Neural progenitor cell (in vitro differentiated cells): ENCODE measurements at regions not wholly inside any gene's neighbourhood (a gene's known extent, or its start where the extent isn't known, plus 50 kb on each side); places are given as distances from the start of the nearest gene placed in this dataset.

Experiments used
- DNase-seq: peaks from one replicate; pipeline ENCODE4 v3.0.0-alpha.2; 2016; ENCODE audit warnings: low spot score
- H2AFZ ChIP-seq: fragments of 200-600 bp; sonication (generic); replicated peaks from 2 replicates; pipeline ENCODE4 v1.6.1; 2016; ENCODE audit warnings: antibody characterized with exemption
- H3F3A ChIP-seq: fragments of 200-600 bp; sonication (generic); 2 replicates; pipeline ENCODE4 v1.6.1; 2016; ENCODE audit warnings: antibody characterized with exemption, low read depth
- H3K27ac ChIP-seq: fragments of 200-600 bp; sonication (generic); 2 replicates; pipeline ENCODE4 v1.5.1; 2016; ENCODE audit warnings: mild to moderate bottlenecking
- H3K27me3 ChIP-seq: fragments of 200-600 bp; sonication (generic); 2 replicates; pipeline ENCODE4 v1.6.1; 2016; ENCODE audit warnings: mild to moderate bottlenecking, moderate library complexity
- H3K36me3 ChIP-seq: fragments of 200-600 bp; sonication (generic); 2 replicates; pipeline ENCODE4 v1.5.1; 2016
- H3K4me1 ChIP-seq: fragments of 200-600 bp; sonication (generic); 2 replicates; pipeline ENCODE4 v1.6.1; 2016; ENCODE audit warnings: mixed run types
- H3K4me2 ChIP-seq: fragments of 200-600 bp; sonication (generic); 2 replicates; pipeline ENCODE4 v1.6.1; 2016
- H3K4me3 ChIP-seq: fragments of 200-600 bp; sonication (generic); 2 replicates; pipeline ENCODE4 v1.5.1; 2016
- H3K79me2 ChIP-seq: fragments of 200-600 bp; sonication (generic); 2 replicates; pipeline ENCODE4 v1.6.1; 2016; ENCODE audit warnings: low read depth
- H3K9ac ChIP-seq: fragments of 200-600 bp; sonication (generic); 2 replicates; pipeline ENCODE4 v1.6.1; 2016
- H3K9me3 ChIP-seq: fragments of 200-600 bp; sonication (generic); 2 replicates; pipeline ENCODE4 v1.5.1; 2016; ENCODE audit warnings: low read depth
- H4K20me1 ChIP-seq: fragments of 200-600 bp; sonication (generic); 2 replicates; pipeline ENCODE4 v1.6.1; 2016; ENCODE audit warnings: low read depth
- H3K27ac Mint-ChIP-seq: 3 replicates; pipeline ENCODE4 v1.8.0; 2021; ENCODE audit warnings: mixed read lengths
- H3K27me3 Mint-ChIP-seq: 2 replicates; pipeline ENCODE4 v1.8.0; 2022; ENCODE audit warnings: low read depth, mild to moderate bottlenecking, inconsistent platforms, moderate library complexity, mixed read lengths; ENCODE audit not compliant: insufficient read depth
- H3K36me3 Mint-ChIP-seq: 3 replicates; pipeline ENCODE4 v1.8.0; 2021; ENCODE audit warnings: mixed read lengths
- H3K4me1 Mint-ChIP-seq: 3 replicates; pipeline ENCODE4 v1.8.0; 2021; ENCODE audit warnings: mixed read lengths
- H3K4me3 Mint-ChIP-seq: 3 replicates; pipeline ENCODE4 v1.8.0; 2021; ENCODE audit warnings: mild to moderate bottlenecking, moderate library complexity, mixed read lengths
- H3K9me3 Mint-ChIP-seq: 3 replicates; pipeline ENCODE4 v1.8.0; 2020; ENCODE audit warnings: mixed read lengths
- CTCF ChIP-seq: fragments of 200-600 bp; sonication (generic); IDR thresholded peaks from 2 replicates; pipeline ENCODE4 v1.5.1; 2017; ENCODE audit warnings: antibody characterized with exemption, mild to moderate bottlenecking
- EZH2 ChIP-seq: fragments of 200-600 bp; sonication (generic); IDR thresholded peaks from 2 replicates; pipeline ENCODE4 v1.6.1; 2017; ENCODE audit warnings: antibody characterized with exemption, mild to moderate bottlenecking, moderate library complexity
- EZH2phosphoT487 ChIP-seq: fragments of 200-600 bp; sonication (generic); IDR thresholded peaks from 2 replicates; pipeline ENCODE4 v1.6.1; 2017; ENCODE audit warnings: antibody characterized with exemption

- Histone ChIP-seq H3F3A (no peaks in the 10 kb centered on the region), H3K27ac (no peak overlapping the region), H3K9me3 (no peaks in the 10 kb centered on the region), H4K20me1 (no peaks in the 10 kb centered on the region), H3K27me3 (no peaks in the 10 kb centered on the region), H3K36me3 (no peaks in the 10 kb centered on the region), H3K9ac (no peak overlapping the region), H3K4me1 (no peaks in the 10 kb centered on the region), H2AFZ (no peak overlapping the region), H3K4me3 (no peak overlapping the region), H3K4me2 (no peak overlapping the region), H3K79me2 (no peaks in the 10 kb centered on the region)
- Mint-ChIP-seq H3K36me3 (no peaks in the 10 kb centered on the region), H3K4me3 (no peak overlapping the region), H3K27ac (no peak overlapping the region), H3K9me3 (no peaks in the 10 kb centered on the region), H3K4me1 (no peaks in the 10 kb centered on the region), H3K27me3 (peaks cover 11% of the 10 kb centered on the region)
- DNase-seq, result no peak
- TF ChIP-seq EZH2 (no peak), EZH2phosphoT487 (no peak), CTCF (no peak)
Measured at GRCh38 chr7:98515201-98515600, 101.9 kb upstream of the NPTX2 start.

- Mint-ChIP-seq H3K27ac (no peak overlapping the region), H3K36me3 (no peaks in the 10 kb centered on the region), H3K27me3 (peaks cover 11% of the 10 kb centered on the region), H3K4me3 (no peak overlapping the region), H3K9me3 (no peaks in the 10 kb centered on the region), H3K4me1 (no peaks in the 10 kb centered on the region)
- no peak overlapping the region for H3K4me2 ChIP-seq
- no peak overlapping the region for H3K9ac ChIP-seq
- H3F3A ChIP-seq, result no peaks in the 10 kb centered on the region
- H3K36me3 ChIP-seq, result no peaks in the 10 kb centered on the region
- no peaks in the 10 kb centered on the region for H3K27me3 ChIP-seq
- H3K79me2 ChIP-seq, result no peaks in the 10 kb centered on the region
- no peak for DNase-seq
- H3K4me3 ChIP-seq, result no peak overlapping the region
- no peak overlapping the region for H2AFZ ChIP-seq
- H3K9me3 ChIP-seq, result no peaks in the 10 kb centered on the region
- H3K27ac ChIP-seq, result no peak overlapping the region
- no peak for TF ChIP-seq EZH2phosphoT487
- no peak for TF ChIP-seq CTCF
- TF ChIP-seq EZH2, result no peak
- H3K4me1 ChIP-seq, result no peaks in the 10 kb centered on the region
- H4K20me1 ChIP-seq, result no peaks in the 10 kb centered on the region
Measured at GRCh38 chr7:98514211-98515031, 102.7 kb upstream of the NPTX2 start.

- Histone ChIP-seq H3K4me3 (no peak overlapping the region), H3K79me2 (no peaks in the 10 kb centered on the region), H3K9me3 (no peaks in the 10 kb centered on the region), H4K20me1 (no peaks in the 10 kb centered on the region), H3K36me3 (no peaks in the 10 kb centered on the region), H3K9ac (no peak overlapping the region), H3K27me3 (no peaks in the 10 kb centered on the region), H3F3A (no peaks in the 10 kb centered on the region), H3K27ac (no peak overlapping the region), H3K4me1 (no peaks in the 10 kb centered on the region), H2AFZ (no peak overlapping the region), H3K4me2 (no peak overlapping the region)
- TF ChIP-seq EZH2phosphoT487, result no peak
- TF ChIP-seq CTCF, result no peak
- TF ChIP-seq EZH2, result no peak
- H3K4me1 Mint-ChIP-seq, result no peaks in the 10 kb centered on the region
- DNase-seq, result no peak
- H3K27me3 Mint-ChIP-seq, result peaks cover 6% of the 10 kb centered on the region
- peaks cover 1% of the 10 kb centered on the region for H3K9me3 Mint-ChIP-seq
- no peaks in the 10 kb centered on the region for H3K36me3 Mint-ChIP-seq
- no peak overlapping the region for H3K27ac Mint-ChIP-seq
- H3K4me3 Mint-ChIP-seq, result no peak overlapping the region
Measured at GRCh38 chr7:98511175-98511574, 105.9 kb upstream of the NPTX2 start.
